NCI-H510A (cell line): ENCODE measurements at regions not wholly inside any gene's neighbourhood (a gene's known extent, or its start where the extent isn't known, plus 50 kb on each side); places are given as distances from the start of the nearest gene placed in this dataset.
"Not testable (repeated sequence)": the region's sequence is repeated elsewhere in the genome, so short reads cannot be mapped to it uniquely, and the experiment has no call there.

ENCODE experiments used
- DNase-seq: peaks from one replicate; lab custom pipeline; 2025; lab: John Stamatoyannopoulos, UW

DNA sequence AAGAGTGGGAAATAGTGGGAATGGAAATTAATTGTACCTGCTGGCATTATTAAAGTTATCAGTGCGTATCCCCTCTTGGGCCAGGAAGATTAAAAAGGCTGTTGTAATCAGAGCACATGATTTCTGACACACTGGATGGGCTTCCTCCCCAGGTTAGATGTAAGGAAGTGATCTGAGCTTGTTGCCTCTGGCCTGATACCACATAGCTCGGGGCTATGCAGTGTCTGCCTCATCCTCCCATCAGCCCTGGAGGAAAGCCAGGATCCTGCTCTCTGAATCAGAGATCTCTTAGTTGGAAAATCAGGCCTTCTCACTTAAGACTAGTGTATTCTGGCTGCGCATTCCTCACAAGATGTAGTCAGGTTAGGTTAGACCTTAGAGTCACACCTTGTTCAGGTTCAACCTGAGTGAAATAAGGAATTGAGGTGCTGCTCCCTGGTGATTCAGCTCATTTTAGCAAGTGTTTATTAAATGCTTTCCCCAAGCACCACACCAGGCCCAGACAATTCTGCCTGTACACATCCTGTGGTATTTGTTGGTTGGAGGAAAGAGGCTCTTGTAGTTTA lies 108.2 kb upstream of the IKBKE start:
- DNase-seq: not testable (repeated sequence)

DNA sequence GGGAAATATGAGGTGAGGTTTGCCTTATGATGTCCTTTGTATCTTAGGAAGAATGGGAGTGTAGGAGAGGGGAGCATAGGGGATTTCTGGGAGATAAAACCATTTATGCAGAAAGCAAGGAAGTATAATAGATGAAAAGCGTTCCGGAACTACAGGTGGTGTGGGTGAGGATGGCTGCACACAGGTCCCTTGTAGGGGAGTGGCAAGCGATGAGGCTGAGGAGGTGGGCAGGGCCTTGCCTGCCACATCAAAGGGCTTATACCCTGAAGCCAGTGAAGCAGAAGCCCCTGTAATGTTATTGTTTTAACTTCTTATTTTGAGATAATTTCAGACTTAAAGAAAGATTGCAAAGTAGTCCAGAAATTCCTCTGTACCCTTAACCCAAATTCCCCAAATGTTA lies 107.3 kb upstream of the IKBKE start:
- not testable (repeated sequence) for DNase-seq

DNA sequence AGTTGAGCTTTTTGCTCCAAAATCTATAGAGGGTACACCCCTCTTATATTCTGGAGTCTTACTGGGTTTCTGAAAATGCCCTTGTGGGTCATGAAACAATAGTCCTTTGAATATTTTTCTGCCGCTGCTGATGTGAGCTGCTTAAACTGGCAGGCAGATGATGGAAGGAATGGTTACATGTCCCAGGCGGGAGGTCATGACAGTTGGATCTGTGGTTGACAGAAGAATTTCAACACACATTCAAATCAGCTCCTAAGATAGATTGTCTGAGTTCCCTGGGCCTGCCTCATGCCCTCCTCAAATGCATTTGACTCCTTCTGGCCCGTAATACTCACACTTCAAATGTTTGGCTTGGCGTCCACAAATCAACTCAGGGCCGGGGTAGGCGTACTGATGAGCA lies 105.0 kb upstream of the IKBKE start:
- DNase-seq: not testable (repeated sequence)

DNA sequence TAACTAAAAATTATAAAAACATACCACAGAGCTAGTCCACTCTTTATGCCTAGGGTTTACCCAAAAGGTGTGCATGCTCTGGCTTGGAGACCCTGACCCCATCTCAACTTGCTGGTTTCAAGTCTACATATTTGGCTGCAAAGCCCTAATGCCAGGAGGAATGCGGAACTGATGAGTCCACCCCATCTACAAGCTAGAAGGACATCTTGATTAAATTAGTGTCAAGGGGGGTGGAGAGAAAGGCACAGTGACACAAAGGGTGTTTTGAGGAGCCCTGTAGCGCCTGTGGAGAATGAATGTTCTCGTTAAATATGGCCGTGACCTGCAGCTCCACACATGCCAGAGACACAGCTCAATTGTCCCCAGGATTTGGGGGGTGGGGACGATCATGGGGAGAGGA lies 104.1 kb upstream of the IKBKE start:
- not testable (repeated sequence) for DNase-seq

DNA sequence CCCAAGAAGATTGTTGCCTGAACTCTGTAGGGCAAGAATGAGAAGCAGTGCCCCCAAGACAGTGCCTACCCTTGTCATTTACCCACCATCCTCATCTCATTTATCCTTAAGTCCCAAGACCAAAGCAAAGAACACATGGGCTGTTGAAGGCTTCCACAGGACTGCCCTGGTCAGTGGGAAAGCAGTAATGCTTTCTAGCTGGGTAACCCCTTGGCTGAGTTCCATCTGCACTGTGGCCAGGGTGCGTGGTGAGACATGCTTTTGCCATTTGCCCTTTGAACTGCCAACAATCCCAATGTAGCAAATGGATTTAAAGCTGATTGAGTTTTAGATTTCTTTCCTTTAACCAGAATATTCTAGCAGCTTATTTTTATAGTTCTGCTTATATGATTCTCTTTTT lies 103.5 kb upstream of the IKBKE start:
- not testable (repeated sequence) for DNase-seq

DNA sequence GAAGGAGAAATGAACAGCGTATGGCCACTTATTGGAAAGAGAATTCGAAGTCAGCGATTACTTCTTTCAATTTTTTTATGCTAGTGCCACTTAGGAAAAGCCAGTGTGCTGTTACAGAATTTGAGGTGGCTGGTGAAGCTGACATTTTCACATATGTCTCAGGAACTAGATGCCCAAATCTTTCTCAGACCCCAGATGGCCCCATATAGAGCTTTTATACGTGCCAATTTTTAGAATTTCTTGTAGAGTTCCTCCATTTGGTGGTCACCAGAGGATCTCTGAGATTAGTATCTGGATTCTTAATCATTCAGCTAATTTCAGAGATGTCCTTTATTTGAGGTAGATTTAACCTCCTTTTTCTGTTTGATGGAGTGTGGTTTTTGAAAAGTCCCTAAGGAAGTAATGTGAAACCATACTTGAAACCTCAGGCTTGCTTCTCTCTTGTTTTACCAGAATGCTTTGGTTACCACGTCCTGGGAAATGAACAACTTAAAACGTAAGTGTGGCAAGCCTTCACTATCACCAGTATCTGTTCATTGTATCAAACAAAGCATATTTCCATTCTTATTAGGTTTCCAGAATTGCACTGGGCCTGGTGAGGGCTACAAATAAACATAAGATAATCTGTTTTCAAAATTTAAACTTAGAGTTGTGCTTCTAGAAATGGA lies 102.2 kb upstream of the IKBKE start:
- DNase-seq: not testable (repeated sequence)

DNA sequence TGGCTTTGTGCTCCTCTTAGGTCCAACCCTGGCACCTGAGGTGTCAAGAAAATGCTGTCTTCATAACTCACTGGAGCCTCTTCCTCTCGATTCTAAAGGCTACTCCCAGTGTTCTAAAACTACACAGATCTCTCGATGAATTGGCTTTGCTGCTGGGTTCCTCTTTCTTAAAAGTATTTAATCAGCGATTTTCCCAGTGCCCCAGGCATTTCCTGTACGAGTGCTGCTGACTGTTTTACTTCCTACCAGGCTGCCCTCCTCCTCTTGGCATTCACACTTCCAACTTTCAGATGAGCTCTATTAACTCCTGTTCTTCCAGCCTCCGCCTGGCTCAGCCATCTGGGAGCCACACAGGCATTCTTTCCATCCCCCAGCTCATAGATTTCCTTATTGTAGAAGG lies 95.6 kb upstream of the IKBKE start:
- DNase-seq: not testable (repeated sequence)

DNA sequence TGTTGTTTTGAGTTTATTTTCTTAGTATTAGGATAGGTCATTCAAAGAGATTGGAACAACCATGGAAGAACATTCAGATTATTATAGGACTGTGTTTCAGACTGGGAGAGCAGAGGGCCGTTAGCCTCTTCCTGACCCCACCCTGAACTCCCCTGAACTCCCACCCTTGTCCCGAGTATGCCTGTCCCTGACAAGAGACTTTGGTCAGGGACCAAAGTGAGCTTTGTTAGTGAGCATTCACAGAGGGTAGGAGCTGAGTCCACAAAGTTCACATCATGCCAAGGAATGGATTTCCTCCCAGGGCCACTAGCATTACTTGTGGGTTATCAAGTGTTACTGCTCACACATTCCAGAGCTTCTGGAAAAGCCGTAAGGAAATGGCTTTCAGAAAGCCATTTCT lies 94.7 kb upstream of the IKBKE start:
- DNase-seq: not testable (repeated sequence)

DNA sequence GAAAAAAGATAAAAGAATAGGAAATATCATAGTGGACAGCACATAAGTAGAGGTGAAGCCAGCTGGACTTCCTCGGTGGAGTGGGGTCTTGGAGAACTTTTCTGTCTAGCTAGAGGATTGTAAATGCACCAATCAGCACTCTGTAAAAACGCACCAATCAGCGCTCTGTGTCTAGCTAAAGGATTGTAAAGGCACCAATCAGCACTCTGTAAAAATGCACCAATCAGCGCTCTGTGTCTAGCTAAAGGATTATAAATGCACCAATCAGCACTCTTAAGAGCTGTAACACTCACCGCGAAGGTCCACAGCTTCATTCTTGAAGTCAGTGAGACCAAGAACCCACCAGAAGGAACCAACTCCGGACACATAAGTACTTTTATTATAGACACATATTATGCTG lies 91.8 kb upstream of the IKBKE start:
- not testable (repeated sequence) for DNase-seq

DNA sequence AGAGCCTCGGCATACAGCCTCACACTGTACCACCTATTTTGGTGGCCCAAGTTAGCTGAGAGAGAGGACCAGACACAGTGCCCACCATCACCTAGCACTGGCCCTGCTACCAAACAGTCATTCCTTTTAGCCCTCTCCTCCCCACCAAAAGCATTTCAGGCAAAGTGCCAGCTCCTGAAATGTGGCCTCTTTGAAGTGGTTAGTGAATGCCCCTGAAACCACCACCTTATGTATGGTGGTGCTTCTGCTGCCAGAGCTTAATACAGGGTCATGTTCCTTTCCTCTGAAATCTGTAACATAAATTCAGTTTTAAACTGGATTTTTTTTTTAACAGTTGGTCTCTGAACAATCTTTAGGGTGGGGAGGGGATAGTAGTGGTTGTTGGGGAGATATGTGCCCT lies 91.0 kb upstream of the IKBKE start:
- not testable (repeated sequence) for DNase-seq

DNA sequence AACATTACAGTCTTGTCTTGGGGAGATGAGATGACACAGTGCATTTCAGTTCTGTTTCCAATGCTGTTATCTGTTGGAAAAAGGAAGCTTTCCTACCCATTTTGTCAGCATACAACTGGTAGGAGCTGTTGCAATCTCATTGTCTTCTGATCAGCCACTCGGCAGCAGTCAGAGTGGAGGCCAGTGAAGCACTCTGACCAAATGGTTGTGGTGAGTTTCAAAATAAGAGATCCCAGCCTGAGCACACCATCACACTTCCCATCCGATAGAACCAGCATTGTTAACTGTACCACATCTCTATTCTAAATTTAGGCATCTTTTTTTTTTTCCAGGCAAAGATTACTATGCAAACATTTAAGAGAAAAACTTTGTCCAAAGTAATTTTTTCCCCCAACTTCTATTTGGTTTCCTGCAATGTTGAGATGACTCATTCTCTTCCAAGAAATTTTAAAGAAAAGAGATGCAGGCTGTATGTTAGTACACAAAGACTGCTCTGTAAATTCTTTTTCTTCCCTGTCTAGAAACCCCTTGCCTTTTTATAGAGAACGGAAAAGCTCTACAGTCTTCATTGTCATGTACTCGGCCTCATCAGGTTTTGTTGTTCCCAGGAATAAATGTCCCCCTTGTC lies 90.0 kb upstream of the IKBKE start:
- DNase-seq: not testable (repeated sequence)

DNA sequence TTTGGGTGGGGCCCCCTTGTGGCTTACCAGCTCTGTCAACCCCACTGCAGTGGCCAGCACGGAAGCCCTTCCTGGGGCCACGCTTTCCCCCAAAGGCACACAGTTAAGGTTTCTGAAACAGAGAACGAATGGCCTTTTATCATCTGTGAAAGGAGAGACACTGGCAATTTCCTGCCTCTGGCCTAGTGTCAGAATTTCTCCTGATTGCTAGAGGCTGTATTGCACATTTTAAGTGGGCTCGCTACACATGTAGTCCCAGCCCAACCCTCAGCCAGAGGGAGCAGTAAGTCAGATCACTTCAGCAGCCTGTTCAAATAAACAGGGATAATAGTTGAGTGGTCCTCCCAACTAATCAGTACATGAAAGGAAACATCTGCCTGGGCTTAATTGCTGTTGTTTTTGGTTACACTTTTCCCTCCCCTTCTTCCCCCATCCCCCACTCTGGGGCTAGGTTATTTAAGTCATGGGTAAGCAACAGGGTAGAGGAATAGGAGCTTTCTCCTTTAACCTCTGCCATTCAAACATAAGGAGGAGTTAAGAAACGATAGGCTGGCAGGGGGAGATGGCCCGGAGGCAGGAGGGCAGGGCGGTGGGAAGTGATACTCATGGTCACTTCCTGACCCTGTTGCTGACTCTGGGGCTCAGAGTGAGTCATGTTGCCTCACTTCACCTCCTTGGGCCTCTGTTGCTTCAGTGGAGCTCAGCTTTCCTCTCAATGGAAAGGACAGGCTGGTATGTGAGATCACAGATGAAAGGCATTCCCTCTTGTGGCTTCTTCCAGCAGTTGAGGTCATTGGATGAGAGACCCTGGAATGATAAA lies 89.3 kb upstream of the IKBKE start:
- DNase-seq: peak; percentile 76

DNA sequence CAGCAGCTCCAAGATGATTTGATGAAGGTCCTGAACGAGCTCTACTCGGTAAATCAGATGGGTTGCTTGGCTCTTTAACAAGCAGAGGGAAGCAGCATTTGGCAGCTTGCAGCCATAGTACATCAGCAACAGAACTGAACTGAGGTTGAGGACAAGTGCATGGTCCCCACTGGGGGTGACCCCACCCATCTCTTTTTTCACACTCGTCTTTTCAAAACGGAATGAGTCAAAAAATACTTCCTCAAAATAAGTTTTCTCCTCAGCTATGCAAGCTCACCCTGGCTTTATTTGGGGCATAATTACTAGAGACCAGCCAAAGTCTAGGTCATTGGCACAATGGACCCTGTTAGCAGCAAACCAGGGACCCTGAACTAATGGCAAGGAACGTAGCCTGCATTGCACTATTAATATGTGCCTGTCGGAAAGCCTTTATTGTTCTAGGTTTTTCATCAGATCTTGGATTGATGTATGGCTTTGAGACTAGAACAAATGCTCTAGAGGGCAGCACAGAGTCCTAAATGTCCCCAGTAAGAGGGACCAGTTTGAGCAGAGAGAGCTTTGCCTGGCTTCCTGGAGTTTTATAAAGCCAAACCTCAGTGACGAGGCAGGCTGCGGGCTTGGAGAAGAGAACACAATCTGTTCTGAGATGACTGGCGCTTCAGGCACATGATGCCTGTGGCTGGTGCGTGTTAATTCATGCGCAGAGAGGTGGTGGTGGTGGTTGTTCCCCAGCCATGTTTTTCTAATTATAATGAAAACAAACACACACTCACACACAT lies 86.1 kb upstream of the IKBKE start:
- peak; percentile 31 for DNase-seq

DNA sequence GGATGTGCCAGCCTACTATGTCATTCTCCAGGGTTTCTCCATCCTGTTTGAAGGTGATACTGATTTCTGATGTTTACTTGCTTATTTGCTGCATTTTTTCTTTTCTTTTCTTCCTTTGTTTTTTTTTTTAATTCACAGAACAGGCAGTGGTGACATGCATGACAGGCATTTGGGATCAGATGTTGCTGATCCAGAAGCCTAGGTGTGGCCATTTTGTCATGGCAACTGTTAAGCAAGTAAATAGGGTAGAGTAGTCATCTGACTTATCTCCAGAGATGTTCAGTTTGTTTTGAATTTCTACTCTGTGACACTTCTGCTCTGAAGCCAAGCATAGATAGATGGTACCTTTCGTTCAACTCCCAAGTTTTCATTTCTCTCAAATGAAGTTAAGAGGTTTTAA lies 85.4 kb upstream of the IKBKE start:
- not testable (repeated sequence) for DNase-seq

DNA sequence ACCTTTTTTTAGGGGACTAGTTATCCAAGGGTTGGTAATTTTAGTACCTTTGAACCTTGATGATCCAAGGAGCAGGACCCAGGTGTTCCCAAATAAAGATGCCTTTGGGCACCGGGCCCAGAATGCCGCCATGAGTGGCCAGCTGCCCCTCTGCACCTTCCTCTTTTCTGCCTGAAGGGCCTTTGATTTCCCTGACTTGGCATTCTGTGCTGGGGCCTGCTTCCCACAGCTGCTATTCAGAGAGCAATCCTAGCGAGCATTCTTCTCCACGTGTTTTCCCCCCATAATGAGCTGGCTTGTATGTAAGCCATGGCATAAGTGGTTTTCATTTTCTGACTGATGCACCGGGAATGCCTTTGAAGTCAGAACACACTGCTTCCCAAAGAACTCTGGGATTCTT lies 82.6 kb upstream of the IKBKE start:
- not testable (repeated sequence) for DNase-seq

DNA sequence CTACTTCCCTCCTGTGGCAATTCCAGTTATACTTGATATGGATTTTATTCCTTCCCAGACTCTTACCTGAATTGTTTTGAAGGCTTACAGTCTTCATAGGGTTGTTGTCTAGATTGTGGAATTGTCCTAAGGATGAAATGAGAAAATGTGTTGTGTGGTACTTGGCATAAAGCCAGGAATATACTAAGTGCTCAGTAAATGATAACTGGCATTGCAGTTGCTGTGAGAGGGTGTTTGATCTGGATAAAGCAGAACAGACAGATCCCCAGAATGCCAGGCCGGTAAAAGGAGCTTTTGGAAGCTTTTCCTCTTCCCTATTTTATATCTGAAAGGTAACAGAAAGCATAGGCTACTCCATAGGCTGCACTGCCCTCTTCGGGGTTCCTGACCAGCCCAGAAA lies 78.4 kb upstream of the IKBKE start:
- DNase-seq: not testable (repeated sequence)

DNA sequence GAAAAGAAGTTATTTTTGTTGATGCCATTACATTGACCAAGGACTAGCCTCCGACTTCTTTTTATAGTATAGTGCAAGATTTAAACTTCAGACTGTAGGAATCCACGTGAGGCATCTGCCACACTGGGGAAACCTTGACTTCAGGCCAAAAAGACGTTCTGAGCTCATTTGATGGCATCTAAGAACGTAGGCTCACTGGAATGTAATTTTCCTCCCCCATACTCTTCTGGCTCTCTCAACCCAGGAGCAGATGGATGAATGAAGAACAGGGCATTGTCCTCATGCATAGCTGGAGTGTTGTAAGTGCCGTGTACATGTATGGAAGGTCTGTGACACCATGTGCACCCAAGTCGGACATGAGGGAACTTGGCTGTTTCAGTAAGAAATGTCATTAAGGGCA lies 72.8 kb upstream of the IKBKE start:
- DNase-seq: not testable (repeated sequence)

DNA sequence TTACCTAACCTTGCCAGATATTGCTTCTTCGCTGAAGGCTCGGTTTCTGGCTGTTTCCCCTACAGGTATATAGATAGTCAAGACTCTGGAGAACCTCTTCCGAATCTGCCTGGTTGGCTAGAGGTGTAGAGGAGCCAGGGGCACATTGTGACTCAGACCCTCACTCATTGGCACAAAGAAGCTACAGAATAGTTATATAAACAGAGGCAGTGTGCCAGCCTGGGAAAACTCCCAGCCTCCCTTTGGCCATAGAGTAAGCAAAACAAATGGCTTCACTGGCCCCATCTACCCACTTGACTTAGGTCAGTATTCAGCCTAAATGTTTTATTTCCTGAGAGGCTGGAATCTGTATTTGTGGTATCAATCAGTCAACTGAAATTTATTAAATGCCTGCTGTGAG lies 72.0 kb upstream of the IKBKE start:
- not testable (repeated sequence) for DNase-seq

DNA sequence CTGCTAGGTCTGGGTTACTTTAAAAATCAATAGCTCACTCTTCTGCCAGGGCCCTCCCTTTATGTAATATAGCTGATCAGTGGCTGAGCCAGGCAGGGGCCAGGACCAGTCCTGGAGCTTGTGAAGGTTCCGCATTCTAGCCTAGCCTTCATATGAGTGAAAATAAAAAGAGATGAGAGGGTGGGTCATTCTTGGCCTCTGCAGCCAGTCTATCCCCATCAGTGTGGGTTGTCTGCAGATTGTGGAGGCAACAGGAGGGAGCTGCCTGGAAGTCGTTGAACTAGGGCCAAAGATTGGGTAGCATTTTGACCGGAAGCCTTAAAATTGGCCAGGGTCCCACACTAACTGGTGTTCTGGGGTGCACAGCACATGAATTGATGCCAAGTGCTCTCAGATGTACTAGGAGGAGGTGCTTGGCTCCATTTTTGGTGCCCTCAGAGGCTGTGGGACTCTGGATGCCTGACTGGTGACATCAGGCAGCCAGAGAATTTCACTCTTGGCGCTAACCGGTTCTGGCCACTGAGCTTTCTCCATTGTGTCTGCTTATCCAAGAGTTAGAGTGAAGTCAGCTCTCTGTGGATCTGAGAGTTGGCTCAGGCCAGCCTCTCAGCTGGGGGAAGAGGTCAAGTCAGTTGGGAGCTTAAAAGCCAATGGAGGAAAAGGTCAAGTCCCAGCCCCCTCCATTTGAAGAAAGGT lies 66.5 kb upstream of the IKBKE start:
- not testable (repeated sequence) for DNase-seq

DNA sequence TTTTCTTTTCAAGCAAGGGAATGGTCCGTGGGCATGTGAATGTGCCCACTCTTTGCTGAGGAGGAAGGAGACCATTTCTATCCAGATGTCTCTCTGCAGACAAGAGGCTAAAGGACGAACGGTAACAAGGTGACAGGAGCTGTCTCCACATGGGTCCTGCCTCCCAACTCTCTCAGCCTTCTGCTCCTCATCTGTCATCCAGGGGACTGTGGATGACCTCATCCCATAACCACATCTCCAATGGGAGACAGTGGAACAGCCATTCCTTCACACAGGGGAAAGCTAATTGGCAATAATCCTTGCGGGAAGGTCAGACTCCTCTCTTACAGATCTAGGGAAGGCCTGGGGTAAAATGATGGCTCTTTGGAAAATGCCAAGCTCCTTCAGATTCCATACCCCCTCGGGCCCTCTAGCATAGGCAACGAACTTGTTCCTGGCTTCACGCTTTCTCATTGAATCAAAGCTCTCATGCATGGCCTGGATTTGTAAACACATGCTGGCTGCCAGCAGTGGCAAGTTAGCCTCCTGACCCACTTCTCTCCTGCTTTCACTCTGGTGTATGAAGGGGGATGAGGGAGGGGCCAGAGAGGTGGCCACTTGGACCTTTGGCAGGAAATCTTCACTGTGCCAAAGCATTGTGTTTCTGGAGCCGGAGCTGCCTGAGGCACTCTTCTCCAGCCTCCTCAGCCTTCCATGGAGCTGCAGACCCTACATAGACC lies 65.8 kb upstream of the IKBKE start:
- DNase-seq: not testable (repeated sequence)

DNA sequence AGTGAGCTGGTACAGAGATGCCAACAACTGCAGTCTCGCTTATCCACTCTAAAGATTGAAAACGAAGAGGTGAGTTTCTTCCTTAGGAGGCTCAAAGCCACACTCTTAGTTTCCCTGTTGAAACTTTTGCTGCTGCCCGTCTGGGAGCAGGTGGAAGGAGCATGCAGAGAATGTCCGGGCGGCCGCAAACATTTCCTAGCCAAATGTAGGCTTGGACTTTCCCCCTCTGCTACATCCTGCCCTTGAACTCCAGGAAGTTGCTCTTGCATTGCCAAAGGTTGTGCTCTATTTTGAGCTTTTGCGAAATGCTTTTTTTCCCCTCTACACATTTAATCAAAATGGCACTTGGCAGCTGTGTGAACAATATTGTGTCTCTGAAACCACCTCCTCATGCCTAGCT lies 65.0 kb upstream of the IKBKE start:
- not testable (repeated sequence) for DNase-seq
